ENCODE measurements at regions not wholly inside any gene's neighbourhood (a gene's known extent, or its start where the extent isn't known, plus 50 kb on each side); places are given as distances from the start of the nearest gene placed in this dataset.

DNA sequence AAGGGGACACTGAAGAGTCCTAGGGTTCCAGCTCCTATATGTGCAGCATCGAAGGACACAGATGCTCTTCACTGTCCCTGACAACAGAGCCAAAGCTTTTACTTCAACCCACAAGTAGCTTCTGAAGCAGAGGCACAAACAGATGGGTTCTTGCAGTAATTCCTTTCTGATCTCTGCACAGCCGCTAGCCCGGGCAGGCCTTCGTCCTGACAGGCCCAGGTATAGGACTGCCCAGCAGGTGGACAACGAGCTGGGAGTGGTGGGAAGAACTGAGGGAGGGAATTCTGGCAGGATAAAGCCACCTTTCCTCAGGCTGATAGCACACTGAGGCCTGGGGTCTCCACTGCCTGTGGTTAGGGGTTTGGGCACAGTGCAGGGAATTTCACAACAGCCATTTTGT lies 94.8 kb downstream of the RHOB start:
- Mint-ChIP-seq H3K27ac (no peak overlapping the region), H3K9me3 (no peaks in the 10 kb centered on the region), H3K4me3 (no peak overlapping the region), H3K4me1 (no peaks in the 10 kb centered on the region), H3K27me3 (peaks cover 3% of the 10 kb centered on the region), H3K36me3 (ENCODE audit: low read depth) (no peaks in the 10 kb centered on the region)
- no peak for ATAC-seq (replicated peaks)

DNA sequence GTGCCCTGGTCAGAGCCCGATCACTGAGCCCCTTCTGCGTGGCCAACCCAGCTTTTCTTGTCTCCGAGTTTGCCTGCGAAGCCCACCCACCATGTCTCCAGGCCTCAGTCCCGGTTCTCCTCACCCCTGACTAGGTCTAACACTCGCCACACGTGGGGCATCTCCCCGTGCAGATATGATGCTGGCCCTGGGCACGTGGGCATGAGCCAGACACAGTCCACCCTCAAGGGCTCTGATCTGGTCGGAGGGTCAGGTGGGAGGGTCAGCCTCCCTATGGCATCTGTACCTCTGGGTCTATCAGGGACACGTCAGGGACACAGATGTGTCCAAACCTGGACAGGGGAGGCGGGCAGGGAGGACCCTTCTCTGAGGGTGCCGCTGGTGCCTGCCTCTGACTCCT lies 95.4 kb downstream of the RHOB start:
- H3K27me3 Mint-ChIP-seq, result peaks cover 3% of the 10 kb centered on the region
- no peak overlapping the region for H3K27ac Mint-ChIP-seq
- no peaks in the 10 kb centered on the region for H3K4me1 Mint-ChIP-seq
- H3K4me3 Mint-ChIP-seq, result no peak overlapping the region
- H3K9me3 Mint-ChIP-seq, result no peaks in the 10 kb centered on the region
- no peaks in the 10 kb centered on the region for H3K36me3 Mint-ChIP-seq (ENCODE audit: low read depth)
- no peak for ATAC-seq (replicated peaks)

DNA sequence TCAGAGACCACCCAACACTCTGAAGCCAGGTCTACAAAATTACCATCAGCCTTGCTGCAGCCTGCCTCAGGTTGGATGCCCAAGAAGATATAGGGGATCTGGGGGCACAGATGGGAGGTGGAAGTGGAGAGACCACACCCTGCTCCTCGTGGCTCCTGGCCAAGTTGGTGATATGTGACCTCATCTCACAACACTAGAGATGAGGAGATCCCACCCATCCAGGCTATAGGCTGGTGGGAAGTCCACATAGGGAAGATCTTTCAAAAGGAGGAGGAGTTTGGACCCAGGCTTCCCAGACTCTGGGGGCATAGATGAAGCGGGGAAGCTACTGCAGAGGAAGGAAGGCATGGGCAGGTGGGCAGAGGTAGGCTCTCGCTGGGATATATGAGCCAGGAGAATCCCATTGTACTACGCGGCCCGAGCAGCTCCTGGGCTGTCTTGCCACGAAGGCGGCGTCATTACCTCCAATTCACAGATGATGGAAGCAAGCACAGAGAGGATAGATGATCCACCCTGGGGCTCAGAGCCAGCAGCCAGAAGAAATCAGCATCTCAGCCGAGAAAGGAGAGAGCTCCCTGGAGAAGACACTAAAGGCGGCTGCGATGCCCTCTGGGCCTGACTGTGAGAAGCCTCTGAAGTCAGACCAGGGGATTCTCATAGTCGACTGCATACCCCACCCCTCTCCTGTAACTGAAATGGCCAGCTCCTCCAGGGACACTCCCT lies 96.0 kb downstream of the RHOB start:
- ATAC-seq (replicated peaks), result no peak
- H3K4me3 Mint-ChIP-seq, result no peak overlapping the region
- no peaks in the 10 kb centered on the region for H3K36me3 Mint-ChIP-seq (ENCODE audit: low read depth)
- peaks cover 3% of the 10 kb centered on the region for H3K27me3 Mint-ChIP-seq
- H3K4me1 Mint-ChIP-seq, result no peaks in the 10 kb centered on the region
- no peaks in the 10 kb centered on the region for H3K9me3 Mint-ChIP-seq
- H3K27ac Mint-ChIP-seq, result no peak overlapping the region

DNA sequence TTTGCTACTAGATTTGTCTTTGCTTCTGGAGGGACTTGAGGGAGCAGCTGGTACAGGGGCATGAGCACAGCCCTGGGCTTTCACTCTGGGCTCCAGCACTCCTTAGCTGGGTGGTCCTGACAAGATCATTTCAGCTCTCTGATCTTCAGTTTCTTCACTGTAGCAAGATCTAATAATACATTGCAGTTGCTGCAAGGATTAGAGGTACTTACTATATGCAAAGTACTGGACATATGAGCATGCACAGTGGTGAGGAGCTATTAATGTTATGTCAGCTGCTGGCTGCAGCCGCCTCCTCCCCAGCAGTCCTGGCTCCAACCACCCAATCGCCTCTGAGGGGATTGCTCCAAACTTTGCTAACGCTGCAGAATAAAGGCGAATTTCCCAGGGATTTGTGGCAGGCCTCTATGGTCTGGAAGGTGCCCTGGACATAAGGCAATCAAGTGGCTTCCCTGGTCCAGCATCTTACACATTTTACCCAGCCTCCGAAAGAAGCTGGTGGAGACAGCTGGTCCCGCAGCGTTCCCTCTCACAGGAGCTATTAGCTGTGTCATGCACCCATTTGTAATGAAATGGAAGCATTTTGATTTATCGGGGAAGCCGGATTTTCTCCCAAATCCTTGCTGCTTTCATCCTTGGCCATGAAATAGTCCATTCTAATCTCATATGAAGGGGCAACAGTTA lies 96.7 kb downstream of the RHOB start:
- H3K4me1 Mint-ChIP-seq, result no peaks in the 10 kb centered on the region
- no peaks in the 10 kb centered on the region for H3K36me3 Mint-ChIP-seq (ENCODE audit: low read depth)
- ATAC-seq (replicated peaks), result no peak
- peaks cover 3% of the 10 kb centered on the region for H3K27me3 Mint-ChIP-seq
- no peak overlapping the region for H3K27ac Mint-ChIP-seq
- no peak overlapping the region for H3K4me3 Mint-ChIP-seq
- no peaks in the 10 kb centered on the region for H3K9me3 Mint-ChIP-seq

DNA sequence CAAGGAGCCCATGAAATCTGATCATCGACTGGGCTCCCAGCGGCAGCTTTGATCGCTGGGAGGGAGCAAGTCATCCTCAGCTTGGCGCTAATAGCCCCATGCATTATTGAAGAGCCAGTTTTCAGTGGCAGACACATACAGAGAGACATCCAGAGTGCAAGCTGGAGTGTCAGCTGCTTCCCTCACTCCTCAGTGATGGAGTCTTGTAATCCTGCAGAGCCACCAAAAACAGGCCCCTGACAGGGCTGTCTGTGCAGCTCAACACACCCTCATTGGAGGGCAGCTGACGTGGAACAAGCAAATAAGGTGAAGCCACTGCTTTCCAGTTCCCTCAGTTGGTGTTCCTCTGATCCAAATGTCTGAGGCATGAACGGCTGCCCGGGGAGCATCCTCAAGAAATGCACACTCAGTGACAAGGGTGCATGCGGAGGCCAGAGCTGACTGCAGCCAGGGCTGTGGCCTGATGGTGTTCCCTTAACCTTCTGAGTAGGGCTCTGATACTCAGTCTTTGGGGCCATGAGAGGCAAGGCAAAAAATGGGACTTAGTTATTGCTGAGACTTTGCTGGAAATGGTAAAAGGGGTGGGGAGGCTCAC lies 97.4 kb downstream of the RHOB start:
- Mint-ChIP-seq H3K36me3 (ENCODE audit: low read depth) (no peaks in the 10 kb centered on the region), H3K4me3 (no peak overlapping the region), H3K4me1 (no peaks in the 10 kb centered on the region), H3K27me3 (peaks cover 3% of the 10 kb centered on the region), H3K27ac (no peak overlapping the region), H3K9me3 (no peaks in the 10 kb centered on the region)
- no peak for ATAC-seq (replicated peaks)

DNA sequence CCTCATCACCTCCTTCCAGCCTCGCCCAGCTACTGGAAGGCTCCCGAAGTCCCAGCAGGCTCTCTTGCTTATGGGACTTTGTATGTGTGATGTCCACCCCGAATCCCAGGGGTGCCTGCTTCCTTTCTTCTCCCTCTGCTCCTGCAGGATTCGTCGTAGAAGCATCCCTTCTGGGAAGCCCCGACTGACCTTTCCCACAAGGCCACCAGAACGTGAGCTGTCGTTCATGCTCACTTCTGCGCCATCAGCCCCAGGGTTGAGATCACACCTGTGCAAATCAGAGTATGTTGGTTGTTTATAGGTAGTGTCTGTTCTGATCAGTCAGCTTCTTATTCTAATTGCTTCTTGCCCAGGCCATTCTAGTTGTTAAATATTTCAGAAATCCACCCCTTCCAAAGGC lies 101.8 kb downstream of the HS1BP3 start:
- Mint-ChIP-seq H3K27ac (peak overlapping the region; percentile 44), H3K4me1 (no peaks in the 10 kb centered on the region), H3K4me3 (no peak overlapping the region), H3K36me3 (ENCODE audit: low read depth) (no peaks in the 10 kb centered on the region), H3K27me3 (no peaks in the 10 kb centered on the region), H3K9me3 (no peaks in the 10 kb centered on the region)
- no peak for ATAC-seq (replicated peaks)

DNA sequence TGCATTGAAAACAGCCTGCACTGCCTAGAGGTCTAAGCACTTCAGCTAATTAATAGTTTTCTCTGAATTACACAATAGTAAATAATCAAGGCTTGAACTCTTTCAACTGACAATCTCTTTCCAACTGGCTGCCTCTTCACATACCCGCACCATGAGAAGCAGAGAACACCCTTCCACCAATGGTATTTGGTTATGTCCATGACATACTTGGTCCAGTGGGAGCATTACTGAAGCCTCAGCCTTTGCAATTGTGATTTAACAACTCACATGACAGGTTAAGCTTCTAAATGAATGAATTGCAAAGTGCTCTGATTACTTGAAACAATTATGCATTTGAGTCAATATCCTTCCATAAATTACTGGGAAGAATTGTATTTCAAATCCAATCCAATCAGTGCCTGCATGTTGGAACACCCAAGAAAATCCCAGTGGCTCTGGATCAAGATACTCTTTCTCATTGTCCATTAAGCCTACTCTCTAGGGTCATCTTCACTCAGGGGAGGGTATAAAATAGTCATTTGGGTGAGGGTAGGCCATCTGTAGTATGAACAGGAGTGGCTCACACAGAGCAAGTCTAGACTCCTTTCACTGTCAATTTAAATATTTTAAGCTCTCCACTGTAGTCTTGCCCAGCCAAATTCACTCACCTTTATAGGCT lies 101.1 kb downstream of the HS1BP3 start:
- H3K27ac Mint-ChIP-seq, result no peak overlapping the region
- no peaks in the 10 kb centered on the region for H3K27me3 Mint-ChIP-seq
- no peaks in the 10 kb centered on the region for H3K4me1 Mint-ChIP-seq
- no peaks in the 10 kb centered on the region for H3K36me3 Mint-ChIP-seq (ENCODE audit: low read depth)
- ATAC-seq (replicated peaks), result no peak
- H3K9me3 Mint-ChIP-seq, result no peaks in the 10 kb centered on the region
- H3K4me3 Mint-ChIP-seq, result no peak overlapping the region

DNA sequence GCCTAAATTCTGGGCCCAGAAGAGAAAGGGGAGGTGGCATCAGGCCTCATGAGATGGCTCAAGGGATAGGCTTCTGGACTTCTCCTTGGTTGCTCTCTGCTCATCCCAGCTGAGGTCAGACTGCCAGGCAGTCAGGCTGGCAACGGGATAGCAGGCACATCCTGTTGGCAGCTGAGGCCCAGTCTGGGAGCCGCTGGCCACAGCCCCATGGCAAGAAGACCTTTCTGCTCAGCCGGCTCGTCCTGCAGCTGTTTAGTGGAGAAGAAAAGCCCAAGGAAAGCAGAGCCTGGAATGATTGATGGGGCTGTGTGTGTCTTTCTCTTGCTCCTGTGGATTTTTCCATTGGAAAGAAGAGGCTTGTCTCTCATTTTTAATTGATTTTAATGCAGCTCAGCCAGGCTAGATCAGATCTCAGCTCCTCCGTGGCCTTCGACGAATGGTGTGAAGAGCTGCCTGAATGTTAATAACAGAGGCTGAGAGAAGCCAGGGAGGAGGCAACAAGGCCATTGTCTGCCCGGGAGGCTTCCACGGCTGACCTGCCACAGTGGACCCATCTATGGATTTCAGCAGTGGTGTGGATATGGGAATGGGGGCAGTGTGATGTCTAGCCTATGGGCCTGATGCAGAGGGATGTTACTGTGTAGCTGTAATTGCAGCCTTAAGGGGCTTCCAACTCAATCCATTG lies 99.5 kb downstream of the HS1BP3 start:
- Mint-ChIP-seq H3K27me3 (no peaks in the 10 kb centered on the region), H3K27ac (no peak overlapping the region), H3K4me1 (no peaks in the 10 kb centered on the region), H3K9me3 (no peaks in the 10 kb centered on the region), H3K36me3 (ENCODE audit: low read depth) (no peaks in the 10 kb centered on the region), H3K4me3 (no peak overlapping the region)
- ATAC-seq (replicated peaks), result no peak

DNA sequence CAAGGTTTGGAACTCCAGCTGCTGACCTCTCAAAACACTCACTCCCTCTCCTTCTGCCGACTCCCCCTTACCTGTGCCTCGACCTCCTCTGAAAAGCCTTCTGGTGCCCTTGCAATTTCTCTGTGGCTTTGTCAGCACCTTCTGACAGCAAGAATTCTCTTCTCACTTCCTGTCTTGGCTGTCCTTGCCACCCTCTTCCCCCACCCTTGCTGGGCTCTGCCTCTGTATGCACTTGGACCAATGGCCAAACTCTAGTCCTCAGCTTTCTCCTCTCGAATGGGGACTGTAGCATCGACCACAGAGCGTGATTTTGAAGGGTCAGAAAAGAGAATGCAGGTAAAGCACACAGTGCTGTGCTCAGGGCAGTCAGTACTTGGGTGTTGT lies 99.0 kb downstream of the HS1BP3 start:
- Mint-ChIP-seq H3K27me3 (no peaks in the 10 kb centered on the region), H3K4me3 (no peak overlapping the region), H3K4me1 (no peaks in the 10 kb centered on the region), H3K36me3 (ENCODE audit: low read depth) (no peaks in the 10 kb centered on the region), H3K27ac (no peak overlapping the region), H3K9me3 (no peaks in the 10 kb centered on the region)
- no peak for ATAC-seq (replicated peaks)

DNA sequence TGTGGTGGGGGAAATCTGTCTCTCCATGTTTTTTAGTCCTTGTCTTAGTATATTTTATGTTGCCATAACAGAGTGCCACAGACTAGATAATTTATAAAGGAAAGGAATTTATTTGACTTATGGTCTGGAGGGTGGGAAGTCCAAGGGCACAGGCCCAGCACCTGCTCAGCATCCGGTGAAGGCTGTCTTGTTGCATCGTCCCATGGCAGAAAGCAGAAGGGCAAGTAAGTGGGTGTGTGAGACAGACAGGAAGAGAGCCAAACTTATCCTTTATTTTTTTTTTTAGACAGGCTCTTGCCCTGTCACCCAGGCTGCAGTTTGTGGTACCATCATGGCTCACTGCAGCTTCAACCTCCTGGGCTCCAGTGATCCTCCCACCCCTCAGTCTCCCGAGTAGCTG lies 98.1 kb downstream of the HS1BP3 start:
- Mint-ChIP-seq H3K27ac (no peak overlapping the region), H3K36me3 (ENCODE audit: low read depth) (no peaks in the 10 kb centered on the region), H3K4me3 (no peak overlapping the region), H3K4me1 (no peaks in the 10 kb centered on the region), H3K9me3 (no peaks in the 10 kb centered on the region), H3K27me3 (no peaks in the 10 kb centered on the region)
- no peak for ATAC-seq (replicated peaks)

DNA sequence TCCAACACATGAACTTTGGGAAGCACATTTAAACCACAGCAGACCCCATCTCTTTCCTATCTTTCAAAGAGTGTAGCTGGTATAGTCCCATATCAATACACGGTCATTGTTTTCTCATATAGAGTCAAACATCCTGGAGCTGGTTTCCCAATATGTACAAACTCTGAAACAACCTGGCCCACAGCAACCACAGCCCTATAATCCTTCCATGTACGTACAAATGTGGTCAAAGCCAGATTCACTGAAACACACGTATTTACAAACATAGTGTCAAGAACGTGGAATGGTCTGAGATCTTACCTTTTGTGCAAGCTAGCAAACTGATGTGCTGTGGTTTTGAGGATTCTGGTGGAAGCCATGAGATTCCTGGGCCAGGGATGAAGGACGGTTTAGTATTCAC lies 97.3 kb downstream of the HS1BP3 start:
- Mint-ChIP-seq H3K4me1 (no peaks in the 10 kb centered on the region), H3K27ac (no peak overlapping the region)

DNA sequence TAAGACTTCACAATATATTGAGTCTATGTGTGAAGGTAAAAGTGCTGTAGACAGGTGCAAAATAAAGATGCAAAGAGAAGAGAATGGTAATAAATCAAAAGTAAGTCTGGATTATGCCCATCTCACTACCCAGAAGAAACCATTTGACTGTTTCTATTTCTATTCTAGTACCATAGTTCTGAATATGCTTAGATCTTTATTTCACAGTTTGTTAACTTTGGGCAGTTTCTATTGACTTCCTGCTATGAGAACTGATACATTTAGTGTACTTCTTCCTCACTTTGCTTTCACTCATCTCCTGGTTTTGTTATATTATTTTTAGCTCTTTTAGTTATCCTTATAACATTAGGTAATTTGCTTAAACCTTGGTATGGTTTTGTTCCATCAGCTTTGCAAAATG lies 94.9 kb downstream of the HS1BP3 start:
- Mint-ChIP-seq H3K4me1 (peaks cover 6% of the 10 kb centered on the region), H3K9me3 (no peaks in the 10 kb centered on the region), H3K27ac (no peak overlapping the region), H3K36me3 (ENCODE audit: low read depth) (no peaks in the 10 kb centered on the region), H3K4me3 (no peak overlapping the region), H3K27me3 (peaks cover 5% of the 10 kb centered on the region)
- no peak for ATAC-seq (replicated peaks)

More for the DNA sequence above, 97.3 kb downstream of the HS1BP3 start:
- Mint-ChIP-seq H3K36me3 (ENCODE audit: low read depth) (no peaks in the 10 kb centered on the region), H3K4me3 (no peak overlapping the region), H3K9me3 (no peaks in the 10 kb centered on the region), H3K27me3 (no peaks in the 10 kb centered on the region)
- no peak for ATAC-seq (replicated peaks)

DNA sequence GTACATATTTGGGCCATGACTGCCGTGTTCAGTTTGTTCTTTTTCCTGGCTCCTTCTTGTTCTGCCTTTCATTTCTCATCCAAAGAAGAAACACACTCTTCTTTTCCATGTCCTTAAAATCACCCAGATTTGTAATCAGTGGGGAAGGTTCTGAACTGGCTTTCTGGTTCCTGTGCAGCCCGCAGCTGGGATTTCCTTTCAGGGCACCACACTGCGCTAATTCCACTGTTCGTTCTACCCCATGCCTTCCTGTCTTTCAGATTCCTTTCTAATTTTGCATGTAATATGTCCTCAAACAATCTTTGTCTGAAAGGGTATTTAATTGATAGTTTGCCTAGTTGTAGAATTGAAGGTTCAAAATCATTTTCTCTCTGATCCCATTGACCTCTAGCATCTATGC lies 94.1 kb downstream of the HS1BP3 start:
- Mint-ChIP-seq H3K27me3 (peaks cover 10% of the 10 kb centered on the region), H3K4me3 (no peak overlapping the region), H3K36me3 (ENCODE audit: low read depth) (no peaks in the 10 kb centered on the region), H3K9me3 (no peaks in the 10 kb centered on the region), H3K27ac (no peak overlapping the region), H3K4me1 (peaks cover 6% of the 10 kb centered on the region)
- ATAC-seq (replicated peaks), result no peak

DNA sequence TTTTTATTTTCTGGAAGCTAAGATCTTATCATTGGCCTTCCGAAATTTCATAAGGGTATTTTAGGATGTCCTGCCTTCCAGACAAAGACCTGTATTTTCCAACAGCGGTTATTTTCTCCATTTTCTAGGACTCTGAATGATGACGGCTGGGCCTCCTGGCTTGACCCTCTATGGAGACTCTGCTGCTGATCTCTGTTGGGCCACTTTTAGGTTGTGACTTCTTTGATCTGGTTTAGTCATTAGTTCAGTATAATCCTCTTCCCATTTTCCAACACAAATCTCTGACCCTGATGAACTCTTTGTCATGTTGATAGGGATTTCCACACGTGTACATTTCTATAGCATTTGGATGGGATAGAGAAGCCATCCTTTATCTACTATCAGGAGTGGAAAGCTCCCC lies 93.7 kb downstream of the HS1BP3 start:
- ATAC-seq (replicated peaks), result no peak
- Mint-ChIP-seq H3K36me3 (ENCODE audit: low read depth) (no peaks in the 10 kb centered on the region), H3K4me3 (no peak overlapping the region), H3K9me3 (no peaks in the 10 kb centered on the region), H3K27ac (no peak overlapping the region), H3K4me1 (peaks cover 6% of the 10 kb centered on the region), H3K27me3 (peaks cover 10% of the 10 kb centered on the region)

Measured in activated T-helper 17 cell treated with anti-CD3 and anti-CD28 coated beads, Interleukin-2, amount 50 U/mL, for 72 hours (primary cell).